HEK293T (cell line): ENCODE measurements at regions not wholly inside any gene's neighbourhood (a gene's known extent, or its start where the extent isn't known, plus 50 kb on each side); places are given as distances from the start of the nearest gene placed in this dataset.

Experiments
- CTCF ChIA-PET: fragments of 350-600 bp; formaldehyde crosslinking; extraction: SDS; loops from one replicate; lab custom pipeline; 2021; ENCODE audit warnings: antibody characterized with exemption, inconsistent platforms; lab: Yijun Ruan, JAX
- POLR2A ChIA-PET: fragments of 350-600 bp; formaldehyde crosslinking; extraction: SDS; loops from one replicate; lab custom pipeline; 2020; ENCODE audit warnings: antibody characterized with exemption, inconsistent platforms; lab: Yijun Ruan, JAX
- DNase-seq: peaks from one replicate; pipeline ENCODE4 v3.0.0; 2012; ENCODE audit warnings: mixed read lengths; ENCODE audit errors: extremely low spot score
- ARNT ChIP-seq: fragments of 450-650 bp; IDR thresholded peaks from 2 replicates; pipeline ENCODE4 v1.6.1; 2017; ENCODE audit warnings: mild to moderate bottlenecking
- BHLHE40 ChIP-seq: fragments of 450-650 bp; IDR thresholded peaks from 2 replicates; pipeline ENCODE4 v1.6.1; 2016; ENCODE audit warnings: mild to moderate bottlenecking, moderate library complexity, borderline replicate concordance
- CTBP1 ChIP-seq: fragments of 450-650 bp; IDR thresholded peaks from 2 replicates; pipeline ENCODE4 v1.6.1; 2016; ENCODE audit warnings: borderline replicate concordance
- ELF4 ChIP-seq: fragments of 450-650 bp; IDR thresholded peaks from 2 replicates; pipeline ENCODE4 v1.6.1; 2017; ENCODE audit warnings: antibody characterized with exemption
- FOXA1 ChIP-seq: fragments of 450-650 bp; IDR thresholded peaks from 2 replicates; pipeline ENCODE4 v1.6.1; 2016; ENCODE audit warnings: mild to moderate bottlenecking
- FOXK2 ChIP-seq: fragments of 450-650 bp; IDR thresholded peaks from 2 replicates; pipeline ENCODE4 v1.6.1; 2016; ENCODE audit warnings: mild to moderate bottlenecking
- FOXM1 ChIP-seq: fragments of 450-650 bp; IDR thresholded peaks from 2 replicates; pipeline ENCODE4 v1.6.1; 2017; ENCODE audit warnings: mild to moderate bottlenecking, borderline replicate concordance
- HDGF ChIP-seq: fragments of 450-650 bp; IDR thresholded peaks from 2 replicates; pipeline ENCODE4 v1.6.1; 2017; ENCODE audit warnings: antibody characterized with exemption, borderline replicate concordance
- L3MBTL2 ChIP-seq: fragments of 450-650 bp; conservative IDR thresholded peaks from 2 replicates; pipeline ENCODE4 v1.6.1; 2016; ENCODE audit warnings: mild to moderate bottlenecking
- LEF1 ChIP-seq: fragments of 450-650 bp; IDR thresholded peaks from 2 replicates; pipeline ENCODE4 v1.6.1; 2017; ENCODE audit warnings: mild to moderate bottlenecking, borderline replicate concordance
- NFRKB ChIP-seq: fragments of 450-650 bp; IDR thresholded peaks from 2 replicates; pipeline ENCODE4 v1.6.1; 2016; ENCODE audit warnings: mild to moderate bottlenecking, moderate library complexity
- PKNOX1 ChIP-seq: fragments of 450-650 bp; IDR thresholded peaks from 2 replicates; pipeline ENCODE4 v1.6.1; 2016
- SP1 ChIP-seq: fragments of 450-650 bp; IDR thresholded peaks from 2 replicates; pipeline ENCODE4 v1.6.1; 2017
- SUZ12 ChIP-seq: fragments of 450-650 bp; IDR thresholded peaks from 2 replicates; pipeline ENCODE4 v1.6.1; 2016; ENCODE audit warnings: mild to moderate bottlenecking
- TARDBP ChIP-seq: fragments of 450-650 bp; IDR thresholded peaks from 2 replicates; pipeline ENCODE4 v1.6.1; 2016
- ZNF384 ChIP-seq: fragments of 450-650 bp; IDR thresholded peaks from 2 replicates; pipeline ENCODE4 v1.6.1; 2016

- CTCF ChIA-PET, result no interaction called here
- TF ChIP-seq SUZ12 (no peak), CTBP1 (no peak), FOXK2 (no peak), ZNF384 (no peak), FOXA1 (no peak), ELF4 (no peak), HDGF (no peak), NFRKB (no peak), TARDBP (no peak)
- DNase-seq, result no peak
- POLR2A ChIA-PET, result no interaction called here
These were observed 152.5 kb upstream of the ZNF536 start for GRCh38 chr19:30219702-30220101.

GRCh38 chr19:30221176-30221575 is 151.0 kb upstream of the ZNF536 start:
- TF ChIP-seq HDGF (no peak), PKNOX1 (no peak), TARDBP (no peak), SUZ12 (no peak)
- DNase-seq, result no peak
- ChIA-PET CTCF (no interaction called here), POLR2A (no interaction called here)

DNA sequence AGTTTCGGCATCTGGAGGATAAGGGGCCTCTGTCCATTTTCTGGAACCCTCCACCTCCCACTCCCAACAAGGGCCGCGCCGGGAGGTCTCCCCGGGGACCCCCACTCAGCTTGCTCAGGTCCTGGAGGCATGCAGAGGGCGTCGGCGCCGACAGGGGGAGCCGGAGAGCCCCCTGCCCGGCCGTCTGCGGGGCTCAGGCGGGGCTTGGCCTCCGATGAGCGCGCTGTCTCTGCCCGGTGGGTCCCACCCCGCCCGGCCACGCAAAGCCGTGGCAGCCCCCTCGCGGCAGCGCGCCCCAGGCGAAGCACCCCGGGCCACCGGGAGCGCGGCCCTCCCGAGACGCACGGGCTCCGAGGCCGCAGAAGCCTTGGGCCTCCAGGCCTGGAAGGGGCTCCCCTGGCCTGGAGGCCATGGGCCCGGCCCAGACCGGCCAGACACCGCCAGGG is 149.7 kb upstream of the ZNF536 start:
- peak; percentile 74 for DNase-seq
- ChIA-PET CTCF (no interaction called here), POLR2A (interaction anchor here (0.9 kb wide), 1 partner anchor 28 kb away, joined by 3 read pairs; no protein-coding TSS in a partner anchor)
- TF ChIP-seq ELF4 (no peak), BHLHE40 (no peak), ARNT (no peak), SP1 (no peak), FOXM1 (no peak), LEF1 (no peak), NFRKB (no peak), HDGF (no peak), CTBP1 (no peak)

DNA sequence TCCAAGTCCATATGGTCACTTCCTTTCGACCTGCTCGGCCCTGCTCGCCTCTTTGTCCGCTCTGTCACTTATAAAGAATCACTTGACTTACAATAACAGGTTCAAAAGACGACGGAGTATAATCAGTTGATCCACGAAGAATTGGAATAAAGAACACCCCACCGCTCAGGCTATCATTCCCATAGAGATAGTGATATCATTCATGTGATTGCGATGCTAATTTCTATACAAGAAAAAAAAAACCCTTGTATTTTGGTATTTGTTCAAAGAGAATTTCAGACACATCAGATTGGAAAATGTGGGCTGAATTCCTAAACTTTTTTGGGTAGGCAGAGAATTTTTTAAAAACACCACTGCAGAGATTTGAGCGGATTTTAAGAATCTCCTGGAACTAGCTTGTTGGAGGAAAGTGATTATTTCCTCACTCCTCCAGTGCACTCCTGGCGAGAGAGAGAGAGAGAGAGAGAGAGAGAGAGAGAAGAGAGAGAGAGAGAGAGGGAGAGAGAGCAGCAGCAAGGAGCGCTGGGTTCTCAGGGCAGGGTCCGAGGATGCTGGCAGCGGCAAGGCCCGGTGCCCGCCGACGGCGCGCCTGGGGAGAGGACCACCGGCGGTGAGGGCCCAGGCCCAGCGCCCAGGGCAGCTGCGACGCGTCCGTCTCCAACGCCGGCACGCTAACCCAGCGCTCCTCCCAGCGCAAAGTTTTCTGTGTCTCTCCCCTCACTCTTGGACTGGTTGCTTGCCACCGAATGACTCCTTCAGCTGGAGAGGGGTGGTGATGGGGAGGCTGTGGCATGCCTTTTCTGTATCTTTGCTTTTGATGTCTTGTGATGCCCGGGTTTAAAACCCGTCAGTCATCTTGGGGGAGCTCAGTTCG is 149.0 kb upstream of the ZNF536 start:
- no peak for DNase-seq
- POLR2A ChIA-PET, result no interaction called here
- CTCF ChIA-PET, result no interaction called here
- TF ChIP-seq HDGF (no peak), SUZ12 (no peak), ZNF384 (no peak), PKNOX1 (no peak), FOXA1 (no peak), NFRKB (no peak), LEF1 (no peak), L3MBTL2 (no peak), ELF4 (no peak)

DNA sequence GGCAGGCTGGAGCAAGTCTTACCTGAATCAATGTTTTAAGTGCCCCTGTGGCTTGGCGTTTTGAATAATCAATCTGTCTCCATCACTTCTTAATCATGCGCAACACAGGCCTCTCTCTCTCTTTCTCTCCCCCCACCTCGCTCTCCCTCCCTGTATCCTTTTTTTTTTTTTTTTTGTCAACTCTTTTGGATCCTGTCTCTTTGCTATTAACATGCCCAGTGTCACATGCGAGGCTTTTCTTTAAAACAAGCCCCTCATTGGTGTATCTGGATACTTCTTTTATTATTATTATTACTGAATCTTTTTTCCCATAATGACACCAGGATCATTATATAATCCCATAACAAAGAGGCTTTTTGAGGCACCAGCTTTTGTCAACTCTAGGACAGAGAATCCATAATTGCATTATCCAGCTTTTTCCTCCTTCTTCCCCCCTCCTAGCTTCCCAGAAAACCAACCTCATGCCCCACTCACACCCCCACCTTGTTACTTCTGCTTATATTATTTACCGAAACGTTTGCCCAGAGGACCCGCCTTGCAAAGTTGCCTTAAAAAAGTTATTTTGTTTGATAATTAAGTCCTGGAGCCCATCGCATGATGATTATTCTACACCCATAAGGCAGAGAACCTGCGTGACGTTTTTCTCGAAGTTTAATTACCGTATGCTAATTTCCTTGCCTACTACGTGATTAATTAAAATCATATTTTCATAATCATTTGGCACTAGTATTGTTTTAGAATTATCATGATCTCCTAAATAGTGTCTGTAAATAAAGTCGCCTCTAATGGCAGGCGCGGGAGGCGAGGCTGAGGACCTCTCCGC is 148.1 kb upstream of the ZNF536 start:
- no peak for DNase-seq
- ChIA-PET POLR2A (no interaction called here), CTCF (interaction anchor here (0.7 to 1.1 kb wide), 2 partner anchors 10 to 22 kb away, joined by 3 to 10 read pairs; no protein-coding TSS in a partner anchor)
- no peak for TF ChIP-seq FOXA1
- TF ChIP-seq LEF1, result no peak
- no peak for TF ChIP-seq SP1
- no peak for TF ChIP-seq FOXK2

- DNase-seq, result peak; percentile 46
- ChIA-PET POLR2A (no interaction called here), CTCF (interaction anchor here (0.5 to 1.1 kb wide), 2 partner anchors 11 to 139 kb away, joined by 3 to 8 read pairs; no protein-coding TSS in a partner anchor)
- TF ChIP-seq PKNOX1 (no peak), BHLHE40 (peak; percentile 58; the same call in 1 of the 2 replicates), ZNF384 (peak; percentile 65)
These were observed 147.2 kb upstream of the ZNF536 start for GRCh38 chr19:30224689-30225606.
